ENCODE measurements at regions not wholly inside any gene's neighbourhood (a gene's known extent, or its start where the extent isn't known, plus 50 kb on each side); places are given as distances from the start of the nearest gene placed in this dataset.

DNA sequence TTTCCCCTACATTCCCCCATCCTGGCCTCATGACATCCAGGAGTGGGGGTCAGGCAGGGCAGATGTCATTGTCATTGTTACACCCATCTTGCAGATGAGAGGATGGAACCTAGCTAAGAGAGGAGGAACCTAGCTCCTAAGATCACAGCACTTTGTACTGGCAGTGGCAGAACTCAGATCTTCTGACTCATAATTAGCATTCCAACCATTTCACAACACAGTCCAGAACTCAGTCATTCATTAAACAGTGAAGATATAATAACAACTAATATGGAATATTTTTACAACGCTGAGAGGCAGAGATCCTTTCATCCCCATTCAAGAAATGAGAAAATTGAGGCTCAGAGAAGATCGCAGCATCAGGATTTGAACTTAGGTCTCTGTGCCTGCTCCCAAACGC is 127.8 kb downstream of the CHST1 start:
- H3K56ac ChIP-seq (ENCODE audit: extremely low read depth, insufficient read depth, low read length) = no peak overlapping the region
- H4K5ac ChIP-seq (ENCODE audit: low read depth, low read length) = no peak overlapping the region
- no peaks in the 10 kb centered on the region for H3K79me1 ChIP-seq (ENCODE audit: low read depth in 1 of 2, low read length in 2 of 2)
- H3K27ac ChIP-seq (ENCODE audit: insufficient read depth, low read length) = no peak overlapping the region
- CTCF ChIA-PET = no interaction called here
- no peaks in the 10 kb centered on the region for H3K4me1 ChIP-seq (ENCODE audit: control insufficient read depth, insufficient read depth, low read length)
- in situ Hi-C loops (cut with MboI; ENCODE audit: low sequenced_read_pairs) (no loop called here), dilution Hi-C loops (cut with HindIII; ENCODE audit: low sequenced_read_pairs, unreplicated experiment) (no loop called here), intact Hi-C loops (cut with micrococcal nuclease) (no loop called here)
- POLR2A ChIA-PET (ENCODE audit: unreplicated experiment) = no interaction called here
- H3K9me3 ChIP-seq (ENCODE audit: control insufficient read depth, insufficient read depth, low read length) = no peaks in the 10 kb centered on the region
- H3K23ac ChIP-seq (ENCODE audit: low read depth, low read length) = no peak overlapping the region
- H3K4me3 ChIP-seq (ENCODE audit: insufficient read depth, low read depth, low read length) = no peak overlapping the region
- H3K4ac ChIP-seq (ENCODE audit: low read depth, low read length) = no peak overlapping the region
- H4K20me1 ChIP-seq (ENCODE audit: insufficient read depth, low read length) = no peaks in the 10 kb centered on the region
- H2AK5ac ChIP-seq (ENCODE audit: low read depth, low read length) = no peak overlapping the region
- no peak overlapping the region for H2AK9ac ChIP-seq (replicated peaks; ENCODE audit: low read depth, low read length, poor library complexity)
- H3K18ac ChIP-seq (ENCODE audit: low read depth, low read length) = no peak overlapping the region
- H3K9ac ChIP-seq (ENCODE audit: low read depth, low read length) = no peak overlapping the region
- H3K4me2 ChIP-seq (ENCODE audit: low read depth, low read length) = no peak overlapping the region
- H3K36me3 ChIP-seq (ENCODE audit: control insufficient read depth, insufficient read depth, low read length) = no peaks in the 10 kb centered on the region
- ATAC-seq (ENCODE audit: low read depth) = peak; percentile 42; the same call in 1 of the 2 replicates
- peak; percentile 2 for DNase-seq
- TF ChIP-seq CEBPB (IDR thresholded peaks at IDR 0.05; ENCODE audit: low read depth, low read length) (peak; percentile 31; the same call in 1 of the 2 replicates), RFX5 (IDR thresholded peaks at IDR 0.05; ENCODE audit: low read depth, low read length) (no peak)
- no peak overlapping the region for H2BK15ac ChIP-seq (ENCODE audit: low read depth, low read length)
- H2BK20ac ChIP-seq (ENCODE audit: low read depth, low read length) = no peak overlapping the region
- no CpG with 5 or more reads among the region's 3 CpGs for WGBS, 2 experiments (ENCODE audit: extremely low coverage in 2 of 2, insufficient read length in 1 of 2)
- H3K14ac ChIP-seq (replicated peaks; ENCODE audit: low read depth, low read length) = no peak overlapping the region
- H2BK5ac ChIP-seq (ENCODE audit: low read depth, low read length, poor library complexity, severe bottlenecking) = no peak overlapping the region
- no peak overlapping the region for H4K8ac ChIP-seq (ENCODE audit: low read depth in 2 of 2, low read length in 2 of 2)
- no TSS peak for BruUV-seq (replicated peaks)
- H4K91ac ChIP-seq (ENCODE audit: insufficient read depth, low read depth, low read length) = no peak overlapping the region
- no peaks in the 10 kb centered on the region for H3K9me1 ChIP-seq (ENCODE audit: insufficient read depth, low read length)
- no peak overlapping the region for H2AFZ ChIP-seq (replicated peaks; ENCODE audit: low read length, poor library complexity)
- no peak overlapping the region for H2BK120ac ChIP-seq (ENCODE audit: low read depth, low read length)
- H3K27me3 ChIP-seq (ENCODE audit: control insufficient read depth, insufficient read depth, low read length) = no peaks in the 10 kb centered on the region; the same call in 1 of the 2 replicates

Data from IMR-90 (cell line).